Natural killer cell (primary cell): ENCODE measurements at regions not wholly inside any gene's neighbourhood (a gene's known extent, or its start where the extent isn't known, plus 50 kb on each side); places are given as distances from the start of the nearest gene placed in this dataset.
"Not testable (repeated sequence)": the region's sequence is repeated elsewhere in the genome, so short reads cannot be mapped to it uniquely, and the experiment has no call there.

Experiments
- ATAC-seq, 3 donors: fragments of 150-1000 bp in 2 of 3; fragments of 200-7000 bp in 1 of 3; cut with Tn5 transposase; 1 replicate in 1 of 3; 2 replicates in 2 of 3; pipeline ENCODE4 v1.10.0; 2021; ENCODE audit warnings: mild to moderate bottlenecking in 2 of 3, moderate library complexity in 2 of 3
- DNase-seq, 2 donors: peaks; one replicate each; pipeline versions ENCODE4 v3.0.0 to v3.0.0-alpha.2; 2013 to 2021; ENCODE audit warnings: mixed read lengths in 1 of 2
- H3K27ac ChIP-seq: one replicate; pipeline ENCODE4 v1.5.1; 2013; ENCODE audit warnings: mild to moderate bottlenecking, low read length
- H3K27me3 ChIP-seq: one replicate; pipeline ENCODE4 v1.6.1; 2013; ENCODE audit warnings: low read length; ENCODE audit not compliant: control insufficient read depth, insufficient read depth
- H3K36me3 ChIP-seq: one replicate; pipeline ENCODE4 v1.6.1; 2013; ENCODE audit warnings: low read length; ENCODE audit not compliant: control insufficient read depth, insufficient read depth
- H3K4me1 ChIP-seq: one replicate; pipeline ENCODE4 v1.6.1; 2013; ENCODE audit warnings: low read length; ENCODE audit not compliant: control insufficient read depth, insufficient read depth
- H3K4me3 ChIP-seq: one replicate; pipeline ENCODE4 v1.5.1; 2013; ENCODE audit warnings: low read length
- H3K9me3 ChIP-seq: one replicate; pipeline ENCODE4 v1.6.1; 2013; ENCODE audit warnings: low read length; ENCODE audit not compliant: control insufficient read depth, insufficient read depth
- H3K27ac Mint-ChIP-seq, 2 donors: one replicate each; pipeline ENCODE4 v1.8.0; 2022; ENCODE audit warnings: mild to moderate bottlenecking in 2 of 2, mixed read lengths in 2 of 2, moderate library complexity in 1 of 2
- H3K27me3 Mint-ChIP-seq, 2 donors: one replicate each; pipeline ENCODE4 v1.8.0; 2022; ENCODE audit warnings: low read depth in 2 of 2, mixed read lengths in 2 of 2
- H3K36me3 Mint-ChIP-seq: one replicate; pipeline ENCODE4 v1.8.0; 2022; ENCODE audit warnings: mixed read lengths
- H3K4me1 Mint-ChIP-seq, 2 donors: one replicate each; pipeline ENCODE4 v1.8.0; 2022; ENCODE audit warnings: mixed read lengths in 2 of 2
- H3K4me3 Mint-ChIP-seq: one replicate; pipeline ENCODE4 v1.8.0; 2022; ENCODE audit warnings: mild to moderate bottlenecking, moderate library complexity, mixed read lengths
- H3K9me3 Mint-ChIP-seq, 2 donors: one replicate each; pipeline ENCODE4 v1.8.0; 2022; ENCODE audit warnings: mixed read lengths in 2 of 2
- CTCF ChIP-seq: fragments of 200-600 bp; IDR thresholded peaks from one replicate; pipeline ENCODE4 v1.8.0; 2022; ENCODE audit warnings: antibody characterized with exemption
- WGBS: methylation state at CpG from one replicate; pipeline ENCODE4 v1.1.7; 2013; ENCODE audit warnings: missing lambda C conversion rate; ENCODE audit not compliant: insufficient coverage; 5-methylcytosine and 5-hydroxymethylcytosine counted together
- intact Hi-C: fragments of 100-400 bp; cut with micrococcal nuclease; formaldehyde crosslinking; loops from one replicate; pipeline ENCODE4 v1.14.2; 2022

GRCh38 chr6:102732898-102733297 is 1339.4 kb downstream of the GRIK2 start:
- Mint-ChIP-seq H3K27me3 (no peaks in the 10 kb centered on the region), H3K4me3 (no peak overlapping the region), H3K36me3 (no peaks in the 10 kb centered on the region), H3K4me1 (no peaks in the 10 kb centered on the region), H3K9me3 (peaks cover 13 to 26% of the 10 kb centered on the region in 2 donors), H3K27ac (no peak overlapping the region)
- no peak for TF ChIP-seq CTCF
- no peak for DNase-seq
- Histone ChIP-seq H3K9me3 (peaks cover 3% of the 10 kb centered on the region), H3K36me3 (no peaks in the 10 kb centered on the region), H3K4me1 (no peaks in the 10 kb centered on the region), H3K27me3 (no peaks in the 10 kb centered on the region), H3K27ac (no peak overlapping the region), H3K4me3 (no peak overlapping the region)
- no peak for ATAC-seq
- intact Hi-C loops: no loop called here
- 45% methylated on average over 3 of the region's 3 CpGs for WGBS

GRCh38 chr6:102722086-102722485 is 1328.6 kb downstream of the GRIK2 start:
- H3K36me3 ChIP-seq, H3K4me1 ChIP-seq, H3K27me3 ChIP-seq, ATAC-seq, H3K36me3 Mint-ChIP-seq, H3K9me3 ChIP-seq, H3K27ac ChIP-seq, H3K4me3 Mint-ChIP-seq, H3K9me3 Mint-ChIP-seq, H3K4me3 ChIP-seq, intact Hi-C loops, DNase-seq, H3K27ac Mint-ChIP-seq, H3K27me3 Mint-ChIP-seq, H3K4me1 Mint-ChIP-seq: not testable (repeated sequence)
- WGBS: 93% methylated on average over 24 of the region's 24 CpGs

GRCh38 chr6:102717737-102718456 is 1324.4 kb downstream of the GRIK2 start:
- intact Hi-C loops: no loop called here
- H3K36me3 Mint-ChIP-seq: no peaks in the 10 kb centered on the region
- Histone ChIP-seq H3K4me1 (no peaks in the 10 kb centered on the region), H3K4me3 (no peak overlapping the region), H3K27ac (no peak overlapping the region), H3K9me3 (no peaks in the 10 kb centered on the region), H3K27me3 (no peaks in the 10 kb centered on the region), H3K36me3 (no peaks in the 10 kb centered on the region)
- 36% methylated on average over 4 of the region's 5 CpGs for WGBS
- TF ChIP-seq CTCF: no peak
- H3K27ac Mint-ChIP-seq: no peak overlapping the region
- ATAC-seq (no peak), DNase-seq (no peak)
- no peak overlapping the region for H3K4me3 Mint-ChIP-seq
- H3K27me3 Mint-ChIP-seq: no peaks in the 10 kb centered on the region
- no peaks in the 10 kb centered on the region for H3K4me1 Mint-ChIP-seq
- peaks cover 5 to 13% of the 10 kb centered on the region in 2 donors for H3K9me3 Mint-ChIP-seq

GRCh38 chr6:102717252-102717651 is 1323.7 kb downstream of the GRIK2 start:
- no peak for TF ChIP-seq CTCF
- no peak overlapping the region for H3K4me3 Mint-ChIP-seq
- no peaks in the 10 kb centered on the region for H3K4me1 ChIP-seq
- peaks cover 5 to 13% of the 10 kb centered on the region in 2 donors for H3K9me3 Mint-ChIP-seq
- DNase-seq (no peak), ATAC-seq (no peak)
- H3K4me1 Mint-ChIP-seq: no peaks in the 10 kb centered on the region
- intact Hi-C loops: no loop called here
- H3K4me3 ChIP-seq: no peak overlapping the region
- H3K27ac Mint-ChIP-seq: no peak overlapping the region
- H3K9me3 ChIP-seq: no peaks in the 10 kb centered on the region
- 72% methylated on average over 1 of the region's 2 CpGs for WGBS
- H3K27me3 ChIP-seq: no peaks in the 10 kb centered on the region
- H3K36me3 ChIP-seq: no peaks in the 10 kb centered on the region
- no peaks in the 10 kb centered on the region for H3K27me3 Mint-ChIP-seq
- H3K27ac ChIP-seq: no peak overlapping the region
- no peaks in the 10 kb centered on the region for H3K36me3 Mint-ChIP-seq
